ENCODE measurements at regions not wholly inside any gene's neighbourhood (a gene's known extent, or its start where the extent isn't known, plus 50 kb on each side); places are given as distances from the start of the nearest gene placed in this dataset.

GRCh38 chr4:22301253-22301652 is 214.6 kb downstream of the ADGRA3 start:
- TF ChIP-seq MYNN (tag by site-specific recombination; IDR thresholded peaks at IDR 0.05; ENCODE audit: borderline replicate concordance) (no peak), ZNF175 (tag by site-specific recombination; IDR thresholded peaks at IDR 0.05) (no peak), ZBTB49 (tag by site-specific recombination; IDR thresholded peaks at IDR 0.05; ENCODE audit: low read depth) (no peak), CTCF (tag by site-specific recombination; IDR thresholded peaks at IDR 0.05) (no peak), ZNF184 (tag by site-specific recombination; IDR thresholded peaks at IDR 0.05) (no peak), OVOL3 (tag by site-specific recombination; IDR thresholded peaks at IDR 0.05) (no peak), ZNF610 (tag by site-specific recombination; IDR thresholded peaks at IDR 0.05; ENCODE audit: borderline replicate concordance) (no peak), YY1 (tag by site-specific recombination; IDR thresholded peaks at IDR 0.05) (no peak), ZNF777 (tag by site-specific recombination; IDR thresholded peaks at IDR 0.05; ENCODE audit: borderline replicate concordance) (no peak), ZNF513 (tag by site-specific recombination; IDR thresholded peaks at IDR 0.05) (no peak), ZNF174 (tag by site-specific recombination; IDR thresholded peaks at IDR 0.05) (no peak), TCF7L2 (IDR thresholded peaks at IDR 0.05; ENCODE audit: borderline replicate concordance, low read depth, low read length) (no peak)

Data from HEK293 (cell line).